Nephron (organoid): ENCODE measurements at regions not wholly inside any gene's neighbourhood (a gene's known extent, or its start where the extent isn't known, plus 50 kb on each side); places are given as distances from the start of the nearest gene placed in this dataset.

Experiments
- H3K27ac Mint-ChIP-seq, 3 experiments: 2 replicates each; pipeline ENCODE4 v1.8.0; 2020; ENCODE audit warnings: mixed read lengths in 3 of 3, mild to moderate bottlenecking in 2 of 3, moderate library complexity in 1 of 3
- H3K27me3 Mint-ChIP-seq: 2 replicates; pipeline ENCODE4 v1.8.0; 2021; ENCODE audit warnings: low read depth, mild to moderate bottlenecking, moderate library complexity, mixed read lengths
- H3K36me3 Mint-ChIP-seq: 2 replicates; pipeline ENCODE4 v1.8.0; 2020; ENCODE audit warnings: low read depth, mixed read lengths
- H3K4me1 Mint-ChIP-seq: 2 replicates; pipeline ENCODE4 v1.8.0; 2020; ENCODE audit warnings: mixed read lengths
- H3K4me3 Mint-ChIP-seq, 3 experiments: 2 replicates each; pipeline ENCODE4 v1.8.0; 2020; ENCODE audit warnings: mild to moderate bottlenecking in 3 of 3, mixed read lengths in 3 of 3, moderate library complexity in 2 of 3
- H3K9me3 Mint-ChIP-seq: 2 replicates; pipeline ENCODE4 v1.8.0; 2020; ENCODE audit warnings: mixed read lengths
- CTCF ChIP-seq, 3 experiments: fragments of 200-600 bp; sonication (generic); IDR thresholded peaks; one replicate each; pipeline ENCODE4 v1.5.0; 2021; ENCODE audit warnings: antibody characterized with exemption in 3 of 3; ENCODE audit not compliant: unreplicated experiment in 3 of 3

GRCh38 chr9:26722755-26723154 is 169.8 kb downstream of the CAAP1 start:
- H3K27me3 Mint-ChIP-seq, result peaks cover 8% of the 10 kb centered on the region
- no peak overlapping the region for H3K27ac Mint-ChIP-seq
- H3K4me3 Mint-ChIP-seq, result peak overlapping the region in 1 of 3 experiments; percentile 55
- H3K4me1 Mint-ChIP-seq, result no peaks in the 10 kb centered on the region
- no peak for TF ChIP-seq CTCF (IDR thresholded peaks at IDR 0.05; ENCODE audit: unreplicated experiment in 3 of 3)
- no peaks in the 10 kb centered on the region for H3K9me3 Mint-ChIP-seq
- no peaks in the 10 kb centered on the region for H3K36me3 Mint-ChIP-seq

- peaks cover 4% of the 10 kb centered on the region for H3K9me3 Mint-ChIP-seq
- no peak for TF ChIP-seq CTCF (IDR thresholded peaks at IDR 0.05; ENCODE audit: unreplicated experiment in 3 of 3)
- peaks cover under 1% of the 10 kb centered on the region for H3K27me3 Mint-ChIP-seq
- no peaks in the 10 kb centered on the region for H3K4me1 Mint-ChIP-seq
- H3K27ac Mint-ChIP-seq, result no peak overlapping the region
- no peaks in the 10 kb centered on the region for H3K36me3 Mint-ChIP-seq
- H3K4me3 Mint-ChIP-seq, result no peak overlapping the region
These were observed 182.6 kb downstream of the CAAP1 start for GRCh38 chr9:26710008-26710407.

GRCh38 chr9:26706223-26706622 is 186.4 kb downstream of the CAAP1 start:
- H3K27ac Mint-ChIP-seq, result no peak overlapping the region
- H3K36me3 Mint-ChIP-seq, result no peaks in the 10 kb centered on the region
- no peak for TF ChIP-seq CTCF (IDR thresholded peaks at IDR 0.05; ENCODE audit: unreplicated experiment in 3 of 3)
- peaks cover 3% of the 10 kb centered on the region for H3K27me3 Mint-ChIP-seq
- H3K9me3 Mint-ChIP-seq, result peaks cover 4% of the 10 kb centered on the region
- H3K4me3 Mint-ChIP-seq, result no peak overlapping the region
- H3K4me1 Mint-ChIP-seq, result no peaks in the 10 kb centered on the region

- no peak overlapping the region for H3K27ac Mint-ChIP-seq
- H3K36me3 Mint-ChIP-seq, result no peaks in the 10 kb centered on the region
- H3K27me3 Mint-ChIP-seq, result no peaks in the 10 kb centered on the region
- peaks cover 17% of the 10 kb centered on the region for H3K9me3 Mint-ChIP-seq
- H3K4me3 Mint-ChIP-seq, result no peak overlapping the region
- H3K4me1 Mint-ChIP-seq, result no peaks in the 10 kb centered on the region
- TF ChIP-seq CTCF (IDR thresholded peaks at IDR 0.05; ENCODE audit: unreplicated experiment in 3 of 3), result no peak
These were observed 197.3 kb downstream of the CAAP1 start for GRCh38 chr9:26695298-26695622.

- no peaks in the 10 kb centered on the region for H3K36me3 Mint-ChIP-seq
- no peak overlapping the region for H3K27ac Mint-ChIP-seq
- no peaks in the 10 kb centered on the region for H3K4me1 Mint-ChIP-seq
- H3K4me3 Mint-ChIP-seq, result no peak overlapping the region
- H3K27me3 Mint-ChIP-seq, result no peaks in the 10 kb centered on the region
- TF ChIP-seq CTCF (IDR thresholded peaks at IDR 0.05; ENCODE audit: unreplicated experiment in 3 of 3), result no peak
- peaks cover 17% of the 10 kb centered on the region for H3K9me3 Mint-ChIP-seq
These were observed 198.0 kb downstream of the CAAP1 start for GRCh38 chr9:26694381-26695297.

- Mint-ChIP-seq H3K4me3 (no peak overlapping the region), H3K27me3 (no peaks in the 10 kb centered on the region), H3K27ac (no peak overlapping the region), H3K36me3 (no peaks in the 10 kb centered on the region), H3K4me1 (no peaks in the 10 kb centered on the region), H3K9me3 (no peaks in the 10 kb centered on the region)
- no peak for TF ChIP-seq CTCF (IDR thresholded peaks at IDR 0.05; ENCODE audit: unreplicated experiment in 3 of 3)
These were observed 203.6 kb downstream of the CAAP1 start for GRCh38 chr9:26689041-26689440.
